NT2/D1 (cell line): ENCODE measurements at regions not wholly inside any gene's neighbourhood (a gene's known extent, or its start where the extent isn't known, plus 50 kb on each side); places are given as distances from the start of the nearest gene placed in this dataset.

ENCODE experiments used
- SUZ12 ChIP-seq: IDR thresholded peaks from 2 replicates; pipeline ENCODE4 v1.6.1; 2011; ENCODE audit not compliant: insufficient read length, insufficient read depth; ENCODE audit errors: extremely low read depth
- YY1 ChIP-seq: IDR thresholded peaks from 2 replicates; pipeline ENCODE4 v1.6.1; 2011; ENCODE audit not compliant: insufficient read length, insufficient read depth
- ZNF274 ChIP-seq: IDR thresholded peaks from 2 replicates; pipeline ENCODE4 v1.6.1; 2011; ENCODE audit warnings: mild to moderate bottlenecking, low read depth, low read length

DNA sequence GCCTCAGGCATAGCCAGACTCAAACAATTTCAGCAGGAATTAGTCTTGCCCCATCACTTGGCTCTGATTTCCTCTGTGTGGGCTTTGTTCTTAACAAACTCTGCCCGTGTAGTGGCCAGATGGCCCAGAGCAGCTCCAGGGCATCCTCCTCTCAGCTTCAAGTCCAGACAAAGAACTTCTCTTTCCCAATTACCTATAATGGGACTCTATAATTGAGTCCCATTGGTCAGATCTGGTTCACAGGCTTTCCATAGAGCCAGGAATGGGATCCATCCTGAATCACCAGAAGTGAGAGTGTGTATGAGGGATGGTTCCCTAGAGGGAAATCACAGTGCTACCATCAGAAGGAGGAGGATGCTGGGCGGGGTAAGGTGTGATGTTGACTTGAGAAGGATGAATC is 515.8 kb downstream of the KIF4B start:
- TF ChIP-seq YY1 (no peak), ZNF274 (no peak), SUZ12 (no peak)
